Upper lobe of left lung (tissue), 6 donors: ENCODE measurements at regions not wholly inside any gene's neighbourhood (a gene's known extent, or its start where the extent isn't known, plus 50 kb on each side); places are given as distances from the start of the nearest gene placed in this dataset.

Source experiments
- ATAC-seq, 2 donors: fragments of 200-7000 bp; cut with Tn5 transposase; one replicate each; pipeline ENCODE4 v1.9.1; 2022; ENCODE audit warnings: mild to moderate bottlenecking in 2 of 2, moderate library complexity in 2 of 2; ENCODE audit not compliant: low FRiP score in 2 of 2
- DNase-seq, 2 donors: peaks; one replicate each; pipeline ENCODE4 v3.0.0-alpha.2; 2019 to 2020
- H3K27ac ChIP-seq, 4 donors: fragments of 200-600 bp; sonication (generic); one replicate each; pipeline ENCODE4 v1.5.1; 2016 to 2019
- H3K27me3 ChIP-seq, 4 donors: fragments of 200-600 bp; sonication (generic); one replicate each; pipeline ENCODE4 v1.5.1; 2017 to 2019
- H3K36me3 ChIP-seq, 4 donors: fragments of 200-600 bp; sonication (generic); one replicate each; pipeline ENCODE4 v1.5.1; 2016 to 2019
- H3K4me1 ChIP-seq, 4 donors: fragments of 200-600 bp; sonication (generic); one replicate each; pipeline ENCODE4 v1.5.1; 2018 to 2019
- H3K4me3 ChIP-seq, 4 donors: fragments of 200-600 bp; sonication (generic); one replicate each; pipeline ENCODE4 v1.5.1; 2017 to 2019; ENCODE audit warnings: mild to moderate bottlenecking in 2 of 4, moderate library complexity in 1 of 4
- H3K9me3 ChIP-seq, 4 donors: fragments of 200-600 bp; sonication (generic); one replicate each; pipeline ENCODE4 v1.5.1; 2018 to 2019
- CTCF ChIP-seq, 6 experiments: fragments of 450-650 bp in 4 of 6; fragments of 200-600 bp in 2 of 6; sonication (generic) in 2 of 6; IDR thresholded peaks; one replicate each; pipeline ENCODE4 v1.5.1; 2016 to 2019; ENCODE audit warnings: antibody characterized with exemption in 6 of 6
- EP300 ChIP-seq, 4 donors: sonication (generic); formaldehyde crosslinking; IDR thresholded peaks; one replicate each; pipeline ENCODE4 v1.5.1; 2017; ENCODE audit warnings: antibody characterized with exemption in 4 of 4, control low read depth in 2 of 4
- POLR2A ChIP-seq, 4 donors: fragments of 450-650 bp; IDR thresholded peaks; one replicate each; pipeline ENCODE4 v1.5.1; 2016 to 2017; ENCODE audit warnings: antibody characterized with exemption in 4 of 4, mild to moderate bottlenecking in 2 of 4
- POLR2AphosphoS5 ChIP-seq, 2 donors: sonication (generic); formaldehyde crosslinking; IDR thresholded peaks; one replicate each; pipeline ENCODE4 v1.5.1; 2017; ENCODE audit warnings: antibody characterized with exemption in 2 of 2
- WGBS, 2 donors: methylation state at CpG; one replicate each; pipeline ENCODE4 v1.1.5; 2017 to 2018; 5-methylcytosine and 5-hydroxymethylcytosine counted together
- donor health status: DM: no; HTN: no; CAD: no; lungs with moderate emphysema.
- donor health status: DM: no; HTN: yes; CAD: no; lungs with severe emphysema.

- Histone ChIP-seq H3K36me3 (no peaks in the 10 kb centered on the region), H3K4me3 (no peak overlapping the region), H3K9me3 (no peaks in the 10 kb centered on the region), H3K27me3 (no peaks in the 10 kb centered on the region), H3K27ac (no peak overlapping the region), H3K4me1 (no peaks in the 10 kb centered on the region)
- no peak for TF ChIP-seq CTCF (IDR thresholded peaks at IDR 0.05)
- no peak for TF ChIP-seq POLR2AphosphoS5 (IDR thresholded peaks at IDR 0.05)
- TF ChIP-seq POLR2A (IDR thresholded peaks at IDR 0.05): no peak
- no peak for TF ChIP-seq EP300 (IDR thresholded peaks at IDR 0.05)
- DNase-seq (no peak), ATAC-seq (no peak)
- 93 to 95% methylated on average over 8 of the region's 8 CpGs for WGBS, 2 donors
Measured at GRCh38 chr11:37774441-37774840, 1176.4 kb upstream of the RAG2 start.

- no peak for DNase-seq
- Histone ChIP-seq H3K9me3 (no peaks in the 10 kb centered on the region), H3K4me3 (no peak overlapping the region), H3K27me3 (no peaks in the 10 kb centered on the region), H3K36me3 (no peaks in the 10 kb centered on the region), H3K27ac (no peak overlapping the region), H3K4me1 (no peaks in the 10 kb centered on the region)
- ATAC-seq: no peak
- TF ChIP-seq POLR2A (IDR thresholded peaks at IDR 0.05) (no peak), CTCF (IDR thresholded peaks at IDR 0.05) (no peak), POLR2AphosphoS5 (IDR thresholded peaks at IDR 0.05) (no peak), EP300 (IDR thresholded peaks at IDR 0.05) (no peak)
- 72 to 79% methylated on average over 1 of the region's 1 CpG for whole genome bisulfite sequencing, 2 donors
Measured at GRCh38 chr11:37770145-37770544, 1172.1 kb upstream of the RAG2 start.

GRCh38 chr11:37762079-37762478 lies 1164.0 kb upstream of the RAG2 start:
- Histone ChIP-seq H3K4me1 (no peaks in the 10 kb centered on the region), H3K27me3 (no peaks in the 10 kb centered on the region), H3K36me3 (no peaks in the 10 kb centered on the region), H3K9me3 (no peaks in the 10 kb centered on the region), H3K27ac (no peak overlapping the region), H3K4me3 (no peak overlapping the region)
- TF ChIP-seq EP300 (IDR thresholded peaks at IDR 0.05): no peak
- TF ChIP-seq POLR2A (IDR thresholded peaks at IDR 0.05): no peak
- DNase-seq: no peak
- no peak for ATAC-seq
- 89 to 90% methylated on average over 3 of the region's 3 CpGs for WGBS, 2 donors

- Histone ChIP-seq H3K36me3 (no peaks in the 10 kb centered on the region), H3K9me3 (peaks cover 0 to 3% (median 0%) of the 10 kb centered on the region in 4 donors), H3K4me1 (no peaks in the 10 kb centered on the region), H3K4me3 (no peak overlapping the region), H3K27me3 (no peaks in the 10 kb centered on the region), H3K27ac (no peak overlapping the region)
- DNase-seq (no peak), ATAC-seq (no peak)
- no peak for TF ChIP-seq POLR2AphosphoS5 (IDR thresholded peaks at IDR 0.05)
- TF ChIP-seq POLR2A (IDR thresholded peaks at IDR 0.05): no peak
- TF ChIP-seq CTCF (IDR thresholded peaks at IDR 0.05): no peak
- no peak for TF ChIP-seq EP300 (IDR thresholded peaks at IDR 0.05)
- WGBS, 2 donors: 91 to 97% methylated on average over 1 of the region's 1 CpG
Measured at GRCh38 chr11:37755521-37755920, 1157.5 kb upstream of the RAG2 start.

- no peak for TF ChIP-seq POLR2AphosphoS5 (IDR thresholded peaks at IDR 0.05)
- no peak for TF ChIP-seq CTCF (IDR thresholded peaks at IDR 0.05)
- TF ChIP-seq EP300 (IDR thresholded peaks at IDR 0.05): no peak
- no peak for TF ChIP-seq POLR2A (IDR thresholded peaks at IDR 0.05)
- ATAC-seq: no peak
- no peaks in the 10 kb centered on the region for H3K4me1 ChIP-seq
- no peaks in the 10 kb centered on the region for H3K27me3 ChIP-seq
- no peaks in the 10 kb centered on the region for H3K36me3 ChIP-seq
- H3K9me3 ChIP-seq: peaks cover 0 to 3% (median 0%) of the 10 kb centered on the region in 4 donors
- H3K27ac ChIP-seq: no peak overlapping the region
- DNase-seq: no peak
- no peak overlapping the region for H3K4me3 ChIP-seq
Measured at GRCh38 chr11:37748641-37749040, 1150.6 kb upstream of the RAG2 start.
